ENCODE measurements at regions not wholly inside any gene's neighbourhood (a gene's known extent, or its start where the extent isn't known, plus 50 kb on each side); places are given as distances from the start of the nearest gene placed in this dataset.
"Not testable (repeated sequence)": the region's sequence is repeated elsewhere in the genome, so short reads cannot be mapped to it uniquely, and the experiment has no call there.

GRCh38 chr4:167956676-167957075 lies 135.7 kb upstream of the ANXA10 start:
- TF ChIP-seq POLR2AphosphoS5 (IDR thresholded peaks at IDR 0.05; ENCODE audit: low read depth, low read length), result no peak
- no peak for TF ChIP-seq POLR2A (IDR thresholded peaks at IDR 0.05; ENCODE audit: low read depth, low read length)
- TF ChIP-seq TAF1 (IDR thresholded peaks at IDR 0.05; ENCODE audit: borderline replicate concordance, low read depth, low read length), result no peak

GRCh38 chr4:167964766-167965373 lies 127.5 kb upstream of the ANXA10 start:
- no peak for FAIRE-seq
- no peak for DNase-seq (ENCODE audit: insufficient read length)
- no peak for TF ChIP-seq TAF1 (IDR thresholded peaks at IDR 0.05; ENCODE audit: borderline replicate concordance, low read depth, low read length)
- no peak for TF ChIP-seq POLR2A (IDR thresholded peaks at IDR 0.05; ENCODE audit: low read depth, low read length)
- no peak for TF ChIP-seq POLR2AphosphoS5 (IDR thresholded peaks at IDR 0.05; ENCODE audit: low read depth, low read length)

More at GRCh38 chr4:167956676-167957075, 135.7 kb upstream of the ANXA10 start:
- FAIRE-seq, result no peak
- no peak for DNase-seq (ENCODE audit: insufficient read length)

DNA sequence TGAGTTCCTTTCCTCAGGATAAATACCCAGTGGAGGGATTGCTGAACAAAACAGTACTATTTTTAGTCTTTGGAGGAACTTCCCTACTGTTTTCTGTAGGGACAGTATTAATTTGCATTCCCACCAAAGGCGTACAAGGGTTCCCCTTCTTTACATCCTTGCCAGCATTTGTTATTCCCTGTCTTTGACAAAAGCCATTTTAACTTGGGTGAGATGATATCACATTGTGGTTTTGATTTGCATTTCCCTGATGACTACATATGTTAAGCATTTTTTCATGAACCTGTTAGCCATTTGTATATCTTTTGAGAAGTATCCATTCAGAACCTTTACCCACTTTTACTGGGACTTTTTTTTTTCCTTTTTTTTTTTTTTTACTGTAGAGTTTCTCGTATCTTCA lies 126.2 kb upstream of the ANXA10 start:
- TF ChIP-seq POLR2AphosphoS5 (IDR thresholded peaks at IDR 0.05; ENCODE audit: low read depth, low read length) (no peak), TAF1 (IDR thresholded peaks at IDR 0.05; ENCODE audit: borderline replicate concordance, low read depth, low read length) (no peak), POLR2A (IDR thresholded peaks at IDR 0.05; ENCODE audit: low read depth, low read length) (no peak)
- FAIRE-seq (no peak), DNase-seq (ENCODE audit: insufficient read length) (no peak)

DNA sequence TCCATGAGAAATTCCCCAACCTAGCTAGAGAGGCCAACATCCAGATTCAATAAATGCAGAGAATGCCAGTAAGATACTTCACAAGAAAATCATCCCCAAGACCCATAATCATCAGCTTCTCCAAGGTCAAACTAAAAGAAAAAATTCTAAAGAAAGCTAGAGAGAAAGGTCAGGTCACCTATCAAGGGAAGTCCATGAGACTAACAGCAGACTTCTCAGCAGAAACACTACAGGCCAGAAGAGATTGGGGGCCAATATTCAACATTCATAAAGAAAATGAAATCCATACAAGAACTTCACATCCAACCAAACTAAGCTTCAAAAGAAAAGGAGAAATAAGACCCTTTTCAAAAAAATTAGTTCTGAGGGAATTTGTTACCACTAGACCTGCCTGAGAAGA lies 118.8 kb upstream of the ANXA10 start:
- FAIRE-seq, result no peak
- no peak for TF ChIP-seq POLR2A (IDR thresholded peaks at IDR 0.05; ENCODE audit: low read depth, low read length)
- DNase-seq (ENCODE audit: insufficient read length), result no peak

- DNase-seq (ENCODE audit: insufficient read length) (no peak), FAIRE-seq (no peak)
- TF ChIP-seq POLR2A (IDR thresholded peaks at IDR 0.05; ENCODE audit: low read depth, low read length) (no peak), TAF1 (IDR thresholded peaks at IDR 0.05; ENCODE audit: borderline replicate concordance, low read depth, low read length) (no peak), POLR2AphosphoS5 (IDR thresholded peaks at IDR 0.05; ENCODE audit: low read depth, low read length) (no peak)
These were observed 106.8 kb upstream of the ANXA10 start for GRCh38 chr4:167985565-167985964.

DNA sequence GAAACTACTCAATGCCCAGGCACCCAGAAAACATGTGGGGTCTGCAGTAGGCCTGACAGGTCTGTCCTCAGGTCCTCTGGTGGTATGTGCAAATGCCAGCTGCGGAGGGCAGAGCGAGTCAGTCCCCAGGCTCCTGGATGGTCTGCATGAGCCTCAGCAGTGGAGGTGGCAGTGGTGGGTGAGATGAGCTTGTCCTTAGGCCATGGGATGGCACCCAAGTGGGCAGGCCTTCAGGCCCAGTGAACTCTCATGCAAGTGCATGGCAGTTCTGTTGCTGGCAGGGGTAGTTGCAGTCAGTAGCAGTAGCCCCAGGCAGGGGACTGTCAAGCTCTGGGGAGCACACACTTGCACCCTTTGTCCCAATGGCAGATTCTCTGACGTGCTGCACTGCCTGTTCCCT lies 106.3 kb upstream of the ANXA10 start:
- FAIRE-seq, result no peak

GRCh38 chr4:167987285-167987684 lies 105.1 kb upstream of the ANXA10 start:
- FAIRE-seq (no peak), DNase-seq (ENCODE audit: insufficient read length) (no peak)
- no peak for TF ChIP-seq POLR2AphosphoS5 (IDR thresholded peaks at IDR 0.05; ENCODE audit: low read depth, low read length)
- TF ChIP-seq TAF1 (IDR thresholded peaks at IDR 0.05; ENCODE audit: borderline replicate concordance, low read depth, low read length), result no peak
- no peak for TF ChIP-seq POLR2A (IDR thresholded peaks at IDR 0.05; ENCODE audit: low read depth, low read length)

More for the DNA sequence above, 106.3 kb upstream of the ANXA10 start:
- no peak for DNase-seq (ENCODE audit: insufficient read length)
- TF ChIP-seq TAF1 (IDR thresholded peaks at IDR 0.05; ENCODE audit: borderline replicate concordance, low read depth, low read length) (no peak), POLR2AphosphoS5 (IDR thresholded peaks at IDR 0.05; ENCODE audit: low read depth, low read length) (no peak), POLR2A (IDR thresholded peaks at IDR 0.05; ENCODE audit: low read depth, low read length) (no peak)

GRCh38 chr4:167989815-167990214 lies 102.5 kb upstream of the ANXA10 start:
- FAIRE-seq (no peak), DNase-seq (ENCODE audit: insufficient read length) (no peak)
- TF ChIP-seq POLR2A (IDR thresholded peaks at IDR 0.05; ENCODE audit: low read depth, low read length) (no peak), TAF1 (IDR thresholded peaks at IDR 0.05; ENCODE audit: borderline replicate concordance, low read depth, low read length) (no peak), POLR2AphosphoS5 (IDR thresholded peaks at IDR 0.05; ENCODE audit: low read depth, low read length) (no peak)

- not testable (repeated sequence) for FAIRE-seq; DNase-seq (ENCODE audit: insufficient read length)
These were observed 84.2 kb upstream of the ANXA10 start for GRCh38 chr4:168008112-168008511.

GRCh38 chr4:168019019-168019651 lies 73.2 kb upstream of the ANXA10 start:
- TF ChIP-seq POLR2AphosphoS5 (IDR thresholded peaks at IDR 0.05; ENCODE audit: low read depth, low read length) (no peak), POLR2A (IDR thresholded peaks at IDR 0.05; ENCODE audit: low read depth, low read length) (no peak)
- FAIRE-seq, result no peak

GRCh38 chr4:168019921-168020320 lies 72.4 kb upstream of the ANXA10 start:
- no peak for FAIRE-seq
- no peak for DNase-seq (ENCODE audit: insufficient read length)
- no peak for TF ChIP-seq POLR2AphosphoS5 (IDR thresholded peaks at IDR 0.05; ENCODE audit: low read depth, low read length)
- TF ChIP-seq POLR2A (IDR thresholded peaks at IDR 0.05; ENCODE audit: low read depth, low read length), result no peak

More at GRCh38 chr4:168019019-168019651, 73.2 kb upstream of the ANXA10 start:
- no peak for DNase-seq (ENCODE audit: insufficient read length)

DNA sequence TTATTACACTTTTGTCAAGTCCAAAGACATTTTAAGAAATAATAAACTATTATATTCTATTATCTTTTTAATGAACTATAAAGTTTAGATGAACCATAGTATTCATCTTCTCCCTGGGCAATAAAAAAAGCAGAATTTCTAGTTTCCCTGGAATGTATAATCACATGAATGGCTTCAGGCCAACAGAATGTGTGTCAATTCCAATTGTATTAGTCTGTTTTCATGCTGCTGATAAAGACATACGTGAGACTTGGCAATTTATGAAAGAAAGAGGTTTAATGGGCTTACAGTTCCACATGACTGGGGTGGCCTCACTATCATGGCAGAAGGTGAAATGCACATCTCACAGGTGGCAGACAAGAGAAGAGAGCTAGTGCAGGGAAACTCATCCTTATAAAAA lies 70.7 kb upstream of the ANXA10 start:
- FAIRE-seq (no peak), DNase-seq (ENCODE audit: insufficient read length) (no peak)
- no peak for TF ChIP-seq POLR2A (IDR thresholded peaks at IDR 0.05; ENCODE audit: low read depth, low read length)
- no peak for TF ChIP-seq TAF1 (IDR thresholded peaks at IDR 0.05; ENCODE audit: borderline replicate concordance, low read depth, low read length)
- TF ChIP-seq POLR2AphosphoS5 (IDR thresholded peaks at IDR 0.05; ENCODE audit: low read depth, low read length), result no peak

DNA sequence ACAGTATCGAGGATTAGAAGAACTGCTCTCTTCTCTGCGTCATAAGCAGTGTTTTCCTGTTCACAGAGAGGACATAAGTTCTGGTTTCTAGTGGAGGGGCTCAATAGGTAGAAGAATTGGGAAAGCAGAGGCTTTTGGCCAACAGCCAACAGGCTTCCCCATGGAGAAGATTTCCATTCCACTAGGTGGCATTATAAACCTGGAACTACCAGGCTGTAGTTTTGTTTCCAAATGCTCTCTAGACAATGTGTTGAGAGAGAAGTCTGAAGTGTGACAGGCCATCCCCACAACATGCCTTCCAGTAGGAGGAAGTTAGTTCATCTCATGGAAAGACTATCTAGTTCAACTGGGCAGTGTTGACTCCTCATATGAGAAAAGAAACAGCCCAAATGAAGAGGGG lies 63.8 kb upstream of the ANXA10 start:
- DNase-seq (ENCODE audit: insufficient read length) (no peak), FAIRE-seq (no peak)
- TF ChIP-seq TAF1 (IDR thresholded peaks at IDR 0.05; ENCODE audit: borderline replicate concordance, low read depth, low read length) (no peak), POLR2A (IDR thresholded peaks at IDR 0.05; ENCODE audit: low read depth, low read length) (no peak), POLR2AphosphoS5 (IDR thresholded peaks at IDR 0.05; ENCODE audit: low read depth, low read length) (no peak)

All from GM12892 (cell line).